ENCODE measurements at regions not wholly inside any gene's neighbourhood (a gene's known extent, or its start where the extent isn't known, plus 50 kb on each side); places are given as distances from the start of the nearest gene placed in this dataset.
A peak's percentile ranks its signal among the peaks of the same experiment; 100 is the strongest.

DNA sequence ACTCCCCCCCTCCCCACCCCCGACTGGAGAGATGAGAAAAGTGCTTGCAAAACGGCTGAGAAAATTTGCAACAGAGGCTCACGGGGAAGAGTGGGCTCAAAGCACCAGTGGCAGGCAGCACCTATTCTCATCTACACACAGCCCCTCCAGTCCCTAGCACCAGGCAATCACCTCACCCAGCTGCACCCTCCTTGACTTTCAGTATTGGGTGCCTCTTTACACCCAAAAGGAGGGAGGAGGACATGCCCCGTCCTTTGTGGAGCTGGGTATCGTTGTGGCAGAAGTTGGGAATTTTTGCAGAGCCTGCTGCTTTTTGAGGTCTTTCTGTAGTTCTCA is 182.8 kb upstream of the TOPAZ1 start:
- no peak for TF ChIP-seq MYC (IDR thresholded peaks at IDR 0.05; ENCODE audit: insufficient read depth, insufficient read length, insufficient replicate concordance, low read length, severe bottlenecking)
- TF ChIP-seq, protein P1, sequence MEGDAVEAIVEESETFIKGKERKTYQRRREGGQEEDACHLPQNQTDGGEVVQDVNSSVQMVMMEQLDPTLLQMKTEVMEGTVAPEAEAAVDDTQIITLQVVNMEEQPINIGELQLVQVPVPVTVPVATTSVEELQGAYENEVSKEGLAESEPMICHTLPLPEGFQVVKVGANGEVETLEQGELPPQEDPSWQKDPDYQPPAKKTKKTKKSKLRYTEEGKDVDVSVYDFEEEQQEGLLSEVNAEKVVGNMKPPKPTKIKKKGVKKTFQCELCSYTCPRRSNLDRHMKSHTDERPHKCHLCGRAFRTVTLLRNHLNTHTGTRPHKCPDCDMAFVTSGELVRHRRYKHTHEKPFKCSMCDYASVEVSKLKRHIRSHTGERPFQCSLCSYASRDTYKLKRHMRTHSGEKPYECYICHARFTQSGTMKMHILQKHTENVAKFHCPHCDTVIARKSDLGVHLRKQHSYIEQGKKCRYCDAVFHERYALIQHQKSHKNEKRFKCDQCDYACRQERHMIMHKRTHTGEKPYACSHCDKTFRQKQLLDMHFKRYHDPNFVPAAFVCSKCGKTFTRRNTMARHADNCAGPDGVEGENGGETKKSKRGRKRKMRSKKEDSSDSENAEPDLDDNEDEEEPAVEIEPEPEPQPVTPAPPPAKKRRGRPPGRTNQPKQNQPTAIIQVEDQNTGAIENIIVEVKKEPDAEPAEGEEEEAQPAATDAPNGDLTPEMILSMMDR (IDR thresholded peaks at IDR 0.05 in 2 of 3, conservative IDR thresholded peaks at IDR 0.05 in 1 of 3; ENCODE audit: control insufficient read depth in 2 of 3, extremely low read depth in 1 of 3, insufficient read depth in 1 of 3, low read depth in 3 of 3, low read length in 3 of 3) = no peak
- 0 out of 2 replicates have a peak, but pooled peaks have one; percentile 12 for TF ChIP-seq SIN3A (IDR thresholded peaks at IDR 0.05; ENCODE audit: low read depth, low read length)
- TF ChIP-seq FOXM1 (IDR thresholded peaks at IDR 0.05; ENCODE audit: low read depth, low read length) = no peak
- no peak for TF ChIP-seq TCF3 (IDR thresholded peaks at IDR 0.05; ENCODE audit: borderline replicate concordance, insufficient read depth, low read depth, low read length)
- TF ChIP-seq, protein P2, sequence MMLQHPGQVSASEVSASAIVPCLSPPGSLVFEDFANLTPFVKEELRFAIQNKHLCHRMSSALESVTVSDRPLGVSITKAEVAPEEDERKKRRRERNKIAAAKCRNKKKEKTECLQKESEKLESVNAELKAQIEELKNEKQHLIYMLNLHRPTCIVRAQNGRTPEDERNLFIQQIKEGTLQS (IDR thresholded peaks at IDR 0.05; ENCODE audit: borderline replicate concordance, extremely low read depth, low read depth, low read length) = no peak
- TF ChIP-seq MTA2 (IDR thresholded peaks at IDR 0.05; ENCODE audit: low read depth) = no peak
- no peak for TF ChIP-seq POLR2A (IDR thresholded peaks at IDR 0.05; ENCODE audit: low read depth, low read length)
- TF ChIP-seq MEF2A (IDR thresholded peaks at IDR 0.05; ENCODE audit: insufficient read depth, low read depth, low read length) = no peak
- 0 out of 4 replicates have a peak, but pooled peaks of 1 of the 2 experiments have one; percentile 2 for TF ChIP-seq EP300 (IDR thresholded peaks at IDR 0.05; ENCODE audit: borderline replicate concordance in 1 of 2, control insufficient read depth in 1 of 2, low read depth in 2 of 2, low read length in 2 of 2)
- TF ChIP-seq BRCA1 (IDR thresholded peaks at IDR 0.05; ENCODE audit: low read depth, low read length) = no peak
- no peak for TF ChIP-seq EZH2 (IDR thresholded peaks at IDR 0.05; ENCODE audit: borderline replicate concordance, control insufficient read depth, low read depth, low read length)
- TF ChIP-seq HDAC2 (IDR thresholded peaks at IDR 0.05) = no peak
- TF ChIP-seq YY1 (IDR thresholded peaks at IDR 0.05; ENCODE audit: low read depth, low read length) = no peak
